GM23248 (cell line): ENCODE measurements at regions not wholly inside any gene's neighbourhood (a gene's known extent, or its start where the extent isn't known, plus 50 kb on each side); places are given as distances from the start of the nearest gene placed in this dataset.

Experiments
- EZH2 ChIP-seq: fragments of 200-600 bp; sonication (generic); IDR thresholded peaks from 2 replicates; pipeline ENCODE4 v1.6.1; 2018; ENCODE audit warnings: antibody characterized with exemption, mild to moderate bottlenecking; ENCODE audit not compliant: insufficient read depth, poor library complexity, severe bottlenecking
- EZH2phosphoT487 ChIP-seq: fragments of 200-600 bp; sonication (generic); IDR thresholded peaks from 2 replicates; pipeline ENCODE4 v1.6.1; 2018; ENCODE audit warnings: antibody characterized with exemption, moderate library complexity, mild to moderate bottlenecking, low read depth; ENCODE audit not compliant: insufficient read depth

GRCh38 chr16:79484237-79484636 is 116.3 kb downstream of the MAF start:
- TF ChIP-seq EZH2: no peak
- no peak for TF ChIP-seq EZH2phosphoT487
